Limb (tissue), 2 donors: ENCODE measurements at regions not wholly inside any gene's neighbourhood (a gene's known extent, or its start where the extent isn't known, plus 50 kb on each side); places are given as distances from the start of the nearest gene placed in this dataset.

ENCODE experiments used
- DNase-seq, 2 donors: peaks; one replicate each; pipeline ENCODE4 v3.0.0-alpha.2; 2016; ENCODE audit errors: extremely low spot score in 2 of 2

DNA sequence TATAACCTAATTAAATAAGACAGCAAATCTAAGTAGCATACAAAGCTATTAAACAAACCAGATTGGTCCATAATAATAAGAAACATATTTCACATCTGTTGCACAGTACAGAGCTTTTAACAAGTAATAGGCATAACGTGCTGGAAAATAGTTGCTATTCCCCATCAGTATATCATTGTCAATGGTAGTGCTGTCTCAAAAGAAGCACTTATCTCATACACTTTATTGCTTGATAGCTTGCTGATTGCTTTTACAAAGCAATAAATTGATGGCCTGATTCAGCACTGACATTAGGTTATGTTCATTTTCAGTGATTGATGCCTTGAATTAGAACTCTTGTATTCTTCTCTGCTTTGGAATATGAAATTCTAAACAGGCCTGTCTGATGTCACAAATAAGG, 641.7 kb downstream of the CBLN2 start:
- DNase-seq: peak in 1 of 2 donors; percentile 22

DNA sequence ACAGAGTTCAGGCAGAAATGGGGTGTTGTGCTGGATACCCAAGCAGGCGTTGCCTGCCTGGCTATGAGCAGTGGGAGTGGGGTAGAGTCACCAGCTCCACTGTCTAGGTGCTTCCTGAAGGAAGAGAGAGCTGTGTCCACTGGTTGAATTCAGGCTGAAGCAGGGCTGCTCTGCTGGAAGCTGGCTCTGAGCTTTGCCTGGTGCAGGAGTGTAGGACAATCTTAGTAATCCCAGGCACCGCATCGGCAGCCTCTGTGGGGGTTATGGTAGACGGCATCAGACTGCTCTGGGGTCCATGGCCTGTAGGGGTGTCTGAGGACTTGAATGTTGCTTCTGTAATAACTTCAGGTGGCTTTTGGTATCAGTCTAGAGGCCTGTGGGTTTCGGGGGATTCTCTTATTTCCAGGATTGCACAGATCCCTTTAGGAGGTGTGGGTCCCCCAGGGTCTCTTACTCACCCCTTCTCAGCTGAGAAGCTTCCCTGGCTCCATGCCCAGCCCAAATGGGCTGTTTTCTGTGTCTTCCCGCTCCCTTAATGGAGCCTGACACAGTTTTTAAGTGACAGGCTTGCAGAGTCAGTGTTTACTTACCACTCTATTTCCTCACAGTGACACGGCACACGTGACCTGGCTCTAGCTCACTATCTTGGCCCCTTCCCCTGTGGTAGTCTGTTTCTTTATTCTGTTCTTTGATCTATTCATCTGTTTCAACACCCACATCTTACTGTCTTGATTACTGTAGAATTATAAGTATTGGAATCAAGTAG, 644.3 kb downstream of the CBLN2 start:
- DNase-seq: peak in 1 of 2 donors; percentile 33

DNA sequence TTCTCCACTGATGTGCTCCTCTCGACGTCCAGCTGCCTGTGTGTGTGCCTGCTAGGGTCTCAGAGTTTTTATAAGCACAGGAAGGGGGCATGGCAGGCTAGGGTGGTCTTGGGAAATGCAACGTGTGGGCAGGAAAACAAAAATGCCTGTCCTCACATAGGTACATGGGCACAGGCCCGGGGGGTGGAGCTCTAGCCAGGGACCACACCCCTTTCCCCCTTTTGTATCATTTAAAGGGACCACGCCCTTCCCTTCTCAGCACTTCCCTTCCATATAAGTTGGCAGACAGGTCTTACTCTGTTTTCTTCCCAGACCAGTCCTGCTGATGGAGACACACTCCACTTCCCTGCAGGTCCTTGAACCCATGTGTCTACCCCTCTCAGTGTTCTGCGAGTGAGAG, 645.0 kb downstream of the CBLN2 start:
- DNase-seq: no peak

DNA sequence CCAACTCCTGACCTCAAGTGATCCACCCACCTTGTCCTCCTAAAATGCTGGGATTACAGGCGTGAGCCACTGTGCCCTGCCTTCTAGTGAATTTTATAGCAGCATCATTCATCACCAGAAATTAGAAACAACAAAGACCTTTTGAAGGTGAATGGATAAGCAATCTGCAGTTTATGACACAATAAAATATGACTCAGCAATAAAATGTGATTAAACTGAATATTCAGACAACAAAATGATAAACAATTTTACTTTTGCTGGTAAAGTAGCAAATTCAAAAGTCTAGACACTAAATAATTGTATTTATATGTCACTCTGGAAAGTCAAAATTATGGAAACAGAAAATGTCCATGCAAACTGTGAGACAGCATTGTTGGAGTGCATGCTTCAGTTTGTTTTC, 656.6 kb downstream of the CBLN2 start:
- DNase-seq: no peak

DNA sequence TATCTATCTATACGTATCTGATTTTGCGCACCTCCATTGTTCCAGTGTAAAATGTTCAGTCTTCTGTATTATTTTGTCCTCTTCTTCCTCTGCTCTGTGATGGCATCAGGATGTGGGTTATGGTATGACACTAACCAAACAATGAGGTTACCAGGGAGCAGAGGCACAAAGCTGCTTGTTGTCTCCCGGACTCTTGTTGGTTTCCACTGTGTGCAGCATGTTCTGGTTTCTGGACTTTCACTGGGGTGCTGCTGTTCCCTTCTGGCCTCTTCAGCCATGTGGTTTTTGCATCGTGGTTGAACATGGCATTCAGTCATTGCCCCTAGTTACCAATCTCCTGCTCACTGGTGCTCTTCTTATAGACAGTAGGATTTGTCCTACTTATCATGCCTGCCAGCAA, 665.9 kb downstream of the CBLN2 start:
- DNase-seq: no peak

DNA sequence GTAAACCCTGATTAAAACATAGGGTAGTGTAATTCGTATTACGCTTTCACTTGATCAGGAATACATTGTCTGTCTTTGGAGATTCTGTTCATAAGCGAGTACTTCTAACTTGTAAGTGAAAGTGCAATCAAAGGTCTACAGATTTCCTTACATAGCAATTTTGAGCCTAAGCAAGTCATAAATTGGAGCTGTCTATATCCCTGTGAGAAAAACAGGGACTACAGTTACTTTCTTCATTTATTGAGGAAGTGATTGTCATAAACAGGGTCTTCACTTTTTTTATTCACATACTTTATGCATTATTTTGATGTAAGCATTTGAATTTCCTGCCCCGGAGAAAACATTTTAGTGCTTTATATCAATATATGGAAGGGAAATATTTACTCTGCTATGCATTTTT, 670.4 kb downstream of the CBLN2 start:
- no peak for DNase-seq

DNA sequence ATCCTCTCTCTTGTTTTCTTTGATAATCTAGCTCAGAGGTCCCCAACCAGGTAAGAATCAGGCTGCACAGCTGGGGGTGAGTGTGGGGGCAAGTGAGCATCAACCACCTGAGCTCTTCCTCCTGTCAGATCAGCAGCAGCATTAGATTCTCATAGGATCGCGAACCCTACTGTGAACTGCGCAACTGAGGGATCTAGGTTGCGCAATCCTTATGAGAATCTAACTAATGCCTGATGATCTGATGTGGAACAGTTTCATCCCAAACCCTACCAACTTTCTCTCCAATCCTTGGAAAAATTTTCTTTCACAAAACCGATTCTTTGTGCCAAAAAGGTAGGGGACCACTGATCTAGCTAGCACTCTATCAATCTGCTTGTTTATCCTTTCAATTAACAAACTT, 678.3 kb downstream of the CBLN2 start:
- DNase-seq: no peak

DNA sequence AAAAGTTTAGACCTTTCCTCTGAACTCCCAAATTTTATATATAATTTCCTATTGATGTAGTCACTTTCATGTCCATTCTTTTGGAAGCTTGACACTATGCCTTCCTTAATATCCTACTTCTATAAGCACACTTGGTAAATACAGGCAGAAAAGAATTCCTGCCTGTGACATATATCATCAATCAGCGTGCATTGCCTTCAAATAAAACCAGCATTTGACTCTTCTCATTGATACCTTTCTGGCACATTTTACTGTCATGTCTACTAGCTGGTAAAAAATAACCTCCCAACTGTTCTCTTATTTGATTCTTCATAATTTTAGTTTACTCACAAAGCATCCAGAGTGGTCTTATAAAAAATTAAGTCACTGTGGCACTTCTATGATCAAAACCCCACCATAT, 693.5 kb downstream of the CBLN2 start:
- DNase-seq: no peak

DNA sequence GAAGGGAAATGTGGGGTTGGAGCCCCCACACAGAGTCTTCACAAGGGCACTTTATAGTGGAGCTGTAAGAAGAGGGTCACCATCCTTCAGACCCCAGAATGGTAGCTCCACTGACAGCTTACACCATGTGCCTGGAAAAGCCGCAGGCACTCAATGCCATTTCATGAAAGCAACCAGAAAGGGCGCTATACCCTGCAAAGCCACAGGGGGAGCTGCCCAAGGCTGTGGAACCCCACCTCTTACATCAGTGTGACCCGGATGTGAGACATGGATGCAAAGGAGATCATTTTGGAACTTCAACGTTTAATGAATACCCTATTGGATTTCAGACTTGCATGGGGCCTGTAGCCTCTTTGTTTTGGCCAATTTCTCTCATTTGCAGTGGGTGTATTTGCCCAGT, 694.7 kb downstream of the CBLN2 start:
- no peak for DNase-seq

DNA sequence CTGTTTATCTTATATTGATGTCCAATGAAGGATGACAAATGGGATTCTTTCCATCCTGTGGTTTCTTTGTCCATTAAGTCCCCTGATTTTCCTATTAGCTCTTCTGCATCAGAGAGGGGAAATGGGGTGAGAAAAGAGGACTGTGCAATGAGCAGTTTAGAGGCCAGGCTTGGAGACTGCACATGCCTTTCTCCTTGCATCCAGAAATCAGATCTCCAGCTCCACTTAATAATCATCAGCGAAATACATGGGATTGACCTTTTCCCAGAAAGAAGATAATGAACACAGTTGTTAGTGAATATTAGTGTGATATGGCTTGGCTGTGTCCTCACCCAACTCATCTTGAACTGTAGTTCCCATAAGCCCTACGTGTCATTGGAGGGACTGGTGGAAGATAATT, 697.4 kb downstream of the CBLN2 start:
- DNase-seq: no peak

DNA sequence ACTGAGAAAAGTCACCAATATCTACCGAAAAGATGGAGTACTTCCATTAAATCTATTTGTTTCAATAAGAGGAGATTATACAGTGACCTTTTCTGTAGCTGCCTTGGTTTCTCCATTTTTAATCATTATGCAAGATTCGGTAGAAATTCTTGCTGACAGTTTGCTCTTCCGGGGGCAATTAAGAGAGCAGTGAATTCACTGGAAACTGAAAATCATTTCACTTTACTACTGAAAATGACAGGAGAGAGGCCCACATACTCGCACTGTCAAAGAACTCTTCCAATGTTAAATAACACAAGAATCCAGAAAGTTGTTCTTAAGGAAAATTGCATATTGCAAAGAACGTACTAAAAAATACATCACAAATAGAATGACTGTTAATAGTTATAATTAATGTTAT, 699.3 kb downstream of the CBLN2 start:
- no peak for DNase-seq

DNA sequence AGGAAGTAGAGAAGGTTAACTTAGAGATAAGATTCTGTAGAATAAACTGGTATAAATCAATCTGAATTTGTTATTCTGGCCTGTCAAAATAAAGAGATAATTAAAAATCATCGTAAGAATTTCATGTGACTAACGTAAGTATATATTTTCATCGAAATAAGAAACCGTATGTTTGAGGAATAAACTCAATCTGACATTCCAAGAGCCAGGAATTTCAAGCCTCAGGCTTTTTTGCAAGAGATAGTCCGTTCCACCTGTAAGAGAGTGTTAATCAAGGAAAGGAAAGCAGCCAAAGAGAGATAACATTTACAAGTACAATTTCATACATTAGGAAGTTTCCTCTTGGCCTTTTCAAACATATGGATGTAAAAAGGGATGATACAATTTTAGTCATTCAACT, 701.5 kb downstream of the CBLN2 start:
- DNase-seq: no peak

DNA sequence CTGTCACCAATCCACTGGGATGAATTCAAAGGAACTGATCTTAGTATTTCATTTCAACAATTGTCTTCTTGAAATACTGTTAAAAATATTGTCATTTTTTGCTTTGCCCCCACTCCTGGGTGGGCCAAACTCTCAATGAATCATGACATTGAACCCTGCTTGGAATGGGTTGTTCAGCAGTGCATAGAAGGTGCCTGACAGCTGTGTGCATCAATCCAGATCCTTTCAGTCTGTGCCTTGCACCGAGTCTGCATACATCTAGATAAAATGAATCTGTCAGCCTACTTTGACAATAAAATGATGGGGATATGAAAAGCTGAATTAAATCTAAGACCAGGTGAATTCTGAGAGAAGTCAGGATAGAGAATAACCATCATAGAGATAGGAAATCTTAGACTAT, 706.6 kb downstream of the CBLN2 start:
- no peak for DNase-seq

DNA sequence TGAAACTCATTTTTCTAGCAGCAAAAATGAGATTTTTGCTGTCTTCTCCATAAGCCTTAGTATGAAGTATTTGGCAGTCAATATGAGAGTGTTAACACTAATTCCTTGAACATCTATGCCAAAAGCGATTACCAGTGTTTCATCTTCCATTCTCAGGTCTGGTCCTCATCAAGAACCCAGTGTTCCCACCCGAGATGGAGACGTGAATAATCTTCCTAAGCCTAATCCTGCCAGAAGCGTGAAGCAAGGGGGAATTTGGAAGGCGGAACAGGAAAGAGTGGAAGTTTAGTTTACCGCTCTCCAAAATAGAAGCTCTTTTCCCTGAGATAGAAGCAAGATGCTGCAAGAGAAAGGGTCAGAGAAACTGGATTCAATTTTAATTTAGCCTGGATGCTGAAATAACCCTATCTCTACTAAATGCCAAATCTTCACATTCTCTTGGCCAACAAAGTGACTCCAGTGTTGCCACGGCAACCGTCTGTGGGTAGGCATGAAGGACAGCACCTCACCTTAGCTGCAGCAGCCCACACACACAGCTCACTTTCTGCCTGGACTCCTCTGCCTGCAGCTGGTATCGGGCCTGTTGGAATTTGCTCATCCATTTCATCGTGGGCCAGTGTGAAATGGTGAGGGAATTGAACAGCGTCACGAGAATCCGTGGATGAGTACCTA, 711.1 kb downstream of the CBLN2 start:
- no peak for DNase-seq

DNA sequence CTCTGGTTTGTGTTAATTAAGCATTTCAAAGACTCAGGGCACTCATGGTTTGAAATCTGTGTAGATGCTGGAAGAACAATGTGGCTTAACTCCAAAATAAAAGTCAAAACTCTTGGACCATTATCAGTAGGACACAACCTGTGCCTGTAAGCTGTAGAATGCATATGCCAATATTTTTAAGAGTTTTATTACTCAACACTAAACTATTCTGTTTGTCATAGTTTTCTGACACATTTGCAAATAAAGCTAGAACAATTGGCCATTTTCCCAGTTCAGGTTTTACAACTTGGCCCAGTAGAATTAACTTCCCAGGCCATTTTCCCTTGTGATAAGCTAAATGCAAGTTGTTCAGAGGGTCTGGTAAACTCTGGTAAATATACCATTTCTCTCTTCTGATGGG, 713.1 kb downstream of the CBLN2 start:
- no peak for DNase-seq

DNA sequence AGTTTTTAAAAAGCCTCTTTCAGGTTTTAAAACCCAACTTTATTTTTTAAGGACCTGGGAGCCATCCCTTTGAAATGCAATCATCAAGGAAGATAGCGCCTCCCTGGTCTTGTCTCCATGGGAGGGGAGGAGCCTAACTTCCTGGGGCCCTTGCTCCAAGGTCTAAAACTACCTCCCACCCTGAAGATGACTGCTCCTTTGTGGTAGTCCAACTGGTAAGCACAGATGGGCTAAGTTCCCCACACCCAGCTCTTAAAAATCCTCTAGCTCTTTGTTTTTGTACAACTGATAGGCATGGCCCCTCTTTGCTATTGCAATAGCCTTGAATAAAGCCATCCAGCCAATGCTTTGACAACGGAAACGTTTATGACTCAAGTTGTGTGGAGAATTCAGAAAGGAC, 716.8 kb downstream of the CBLN2 start:
- DNase-seq: no peak

DNA sequence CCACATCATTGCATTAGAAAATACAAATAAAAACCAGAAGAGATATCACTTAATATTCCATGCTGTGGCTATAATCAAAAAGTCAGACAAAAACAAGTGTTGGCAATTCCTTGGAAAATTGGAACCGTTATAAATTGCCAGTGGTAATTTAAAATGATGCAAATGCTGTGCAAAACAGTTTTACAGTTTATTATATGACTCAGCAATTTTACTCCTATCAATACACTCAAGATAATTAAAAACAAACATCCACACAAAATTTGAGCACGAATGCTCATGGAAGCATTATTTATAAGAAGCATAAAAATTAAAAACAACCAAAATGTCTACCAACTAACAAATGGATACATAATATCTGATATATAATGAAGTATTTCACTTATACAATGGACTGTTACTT, 728.8 kb downstream of the CBLN2 start:
- DNase-seq: no peak

DNA sequence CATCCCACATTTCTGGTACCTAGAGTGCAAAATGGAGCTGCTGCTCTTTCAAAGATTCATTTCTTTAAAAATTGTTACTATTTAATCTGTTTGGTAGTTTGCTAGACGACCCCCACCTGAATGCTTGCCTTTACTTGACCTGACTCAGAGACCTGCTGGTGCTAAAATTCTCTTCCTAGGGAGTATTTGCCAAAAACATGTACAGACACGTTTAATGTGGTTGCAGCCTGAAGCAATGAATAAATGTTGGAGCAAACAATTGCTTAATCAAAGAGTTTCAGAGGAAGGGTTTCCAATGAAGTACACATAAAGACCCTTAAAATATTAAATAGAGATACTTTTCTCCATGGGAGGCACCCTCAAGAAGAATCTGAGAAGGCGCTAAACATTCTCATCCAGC, 734.4 kb downstream of the CBLN2 start:
- DNase-seq: no peak

DNA sequence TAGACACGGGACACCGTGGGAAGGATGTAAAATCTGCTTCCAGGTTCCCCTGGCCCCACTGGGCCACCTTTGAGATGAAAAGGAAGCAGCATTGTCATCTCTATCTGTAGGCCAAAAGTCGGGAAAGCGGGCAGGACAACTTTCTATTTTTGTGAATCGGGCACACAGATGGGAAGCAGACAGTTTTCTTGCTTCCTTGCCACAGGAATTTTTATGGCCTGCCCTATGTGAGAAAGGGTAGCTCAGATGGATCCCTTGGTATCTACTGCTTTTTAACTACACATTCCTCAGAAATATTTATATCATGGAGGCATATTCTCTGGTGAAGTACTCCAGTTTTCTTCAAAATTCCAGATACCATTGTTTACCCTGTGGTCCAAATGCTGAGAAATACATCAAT, 735.5 kb downstream of the CBLN2 start:
- no peak for DNase-seq

DNA sequence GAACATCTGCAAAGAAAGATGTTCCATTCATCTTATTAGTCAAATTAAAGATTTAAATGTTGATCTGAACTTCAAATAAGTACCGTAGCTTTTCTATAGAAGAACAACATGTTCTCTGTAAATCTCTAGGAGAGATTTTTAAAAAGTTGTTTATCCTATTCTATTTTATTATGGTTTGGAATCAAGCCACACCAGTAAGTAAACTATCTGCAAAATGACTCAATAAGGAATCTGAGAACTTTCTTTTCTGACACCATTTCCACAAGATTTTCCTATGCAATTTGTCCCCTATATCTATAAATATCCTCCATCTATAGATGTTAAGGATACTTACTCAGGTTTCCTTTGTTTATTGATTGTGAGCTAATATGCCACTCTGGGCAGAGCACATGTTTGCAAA, 736.6 kb downstream of the CBLN2 start:
- DNase-seq: no peak

DNA sequence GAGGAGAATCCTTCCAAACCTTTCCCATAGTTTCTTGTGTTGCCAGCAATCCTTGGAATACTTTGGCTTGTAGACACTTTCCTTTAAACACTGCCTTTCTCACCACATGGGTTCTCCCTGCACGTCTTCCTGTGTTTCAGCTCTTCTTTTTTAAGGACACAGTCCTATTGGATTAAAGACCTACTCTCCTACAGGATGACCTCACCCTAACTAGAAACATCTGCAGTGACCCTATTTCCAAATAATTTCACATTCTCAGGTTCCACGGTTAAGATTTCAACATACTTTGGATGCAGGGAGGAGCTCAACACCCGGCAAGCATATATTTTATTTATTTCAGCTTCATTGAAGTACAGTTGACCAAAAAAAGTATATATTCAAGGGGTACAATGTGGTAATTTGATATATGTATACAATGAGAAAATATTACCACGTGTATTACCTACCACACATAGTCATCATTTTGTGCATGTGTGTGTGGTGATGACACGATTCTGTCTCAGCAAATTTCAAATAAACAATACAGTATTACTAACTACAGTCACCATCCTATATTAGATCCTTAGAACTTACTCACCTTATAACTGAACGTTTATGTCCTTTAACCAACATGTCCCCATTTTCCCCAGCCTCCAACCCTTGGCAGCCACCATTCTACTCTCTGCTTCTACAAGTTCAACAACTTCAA, 745.0 kb downstream of the CBLN2 start:
- DNase-seq: peak in 1 of 2 donors; percentile 3

DNA sequence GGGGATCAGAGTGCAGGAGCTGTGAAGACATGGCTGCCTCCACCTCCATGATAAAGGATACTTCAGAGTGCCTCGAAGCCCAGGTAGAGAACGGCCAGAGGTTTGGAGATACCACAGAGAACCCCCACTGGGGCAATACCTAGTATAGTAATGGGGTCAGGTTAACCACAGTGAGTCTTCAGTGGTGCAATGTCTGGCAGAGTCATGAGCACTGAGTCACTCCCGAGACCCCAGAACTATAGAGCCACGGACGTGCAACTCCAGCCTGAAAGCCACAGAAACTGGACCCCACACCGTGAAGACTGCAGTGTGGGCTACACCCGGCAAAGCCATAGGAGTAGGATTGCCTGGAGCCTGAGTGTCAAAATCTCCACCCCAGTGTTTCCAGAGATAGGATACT, 746.6 kb downstream of the CBLN2 start:
- no peak for DNase-seq

DNA sequence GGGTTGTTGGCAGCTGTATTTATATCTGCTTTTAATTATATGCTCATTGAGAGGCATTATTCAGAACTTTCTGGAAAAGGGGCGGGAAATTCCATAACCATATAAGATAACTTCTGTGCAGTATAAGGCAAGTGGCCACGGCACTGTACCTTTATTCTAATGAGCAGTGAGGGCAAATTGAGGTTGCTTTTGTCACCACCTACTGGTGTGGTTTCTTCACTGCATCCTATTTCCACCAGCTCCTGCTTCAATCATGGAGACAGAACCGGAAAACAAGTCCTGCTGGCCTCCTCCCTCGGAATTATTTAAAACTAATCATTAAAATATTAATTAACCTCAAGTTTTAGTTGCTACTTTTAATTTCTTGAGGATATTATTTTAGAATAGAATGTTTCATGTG, 759.4 kb downstream of the CBLN2 start:
- DNase-seq: no peak
